ENCODE measurements at regions not wholly inside any gene's neighbourhood (a gene's known extent, or its start where the extent isn't known, plus 50 kb on each side); places are given as distances from the start of the nearest gene placed in this dataset.
A peak's percentile ranks its signal among the peaks of the same experiment; 100 is the strongest.

- Mint-ChIP-seq H3K9me3 (no peaks in the 10 kb centered on the region), H3K27ac (no peak overlapping the region), H3K27me3 (peaks cover 9% of the 10 kb centered on the region), H3K4me3 (no peak overlapping the region), H3K4me1 (no peaks in the 10 kb centered on the region), H3K36me3 (ENCODE audit: low read depth) (no peaks in the 10 kb centered on the region)
- no peak for ATAC-seq (replicated peaks)
Observed at GRCh38 chr13:26980099-26981031, 191.2 kb downstream of the USP12 start.

GRCh38 chr13:26979334-26979733 lies 192.3 kb downstream of the USP12 start:
- H3K9me3 Mint-ChIP-seq, result no peaks in the 10 kb centered on the region
- H3K36me3 Mint-ChIP-seq (ENCODE audit: low read depth), result no peaks in the 10 kb centered on the region
- no peak for ATAC-seq (replicated peaks)

DNA sequence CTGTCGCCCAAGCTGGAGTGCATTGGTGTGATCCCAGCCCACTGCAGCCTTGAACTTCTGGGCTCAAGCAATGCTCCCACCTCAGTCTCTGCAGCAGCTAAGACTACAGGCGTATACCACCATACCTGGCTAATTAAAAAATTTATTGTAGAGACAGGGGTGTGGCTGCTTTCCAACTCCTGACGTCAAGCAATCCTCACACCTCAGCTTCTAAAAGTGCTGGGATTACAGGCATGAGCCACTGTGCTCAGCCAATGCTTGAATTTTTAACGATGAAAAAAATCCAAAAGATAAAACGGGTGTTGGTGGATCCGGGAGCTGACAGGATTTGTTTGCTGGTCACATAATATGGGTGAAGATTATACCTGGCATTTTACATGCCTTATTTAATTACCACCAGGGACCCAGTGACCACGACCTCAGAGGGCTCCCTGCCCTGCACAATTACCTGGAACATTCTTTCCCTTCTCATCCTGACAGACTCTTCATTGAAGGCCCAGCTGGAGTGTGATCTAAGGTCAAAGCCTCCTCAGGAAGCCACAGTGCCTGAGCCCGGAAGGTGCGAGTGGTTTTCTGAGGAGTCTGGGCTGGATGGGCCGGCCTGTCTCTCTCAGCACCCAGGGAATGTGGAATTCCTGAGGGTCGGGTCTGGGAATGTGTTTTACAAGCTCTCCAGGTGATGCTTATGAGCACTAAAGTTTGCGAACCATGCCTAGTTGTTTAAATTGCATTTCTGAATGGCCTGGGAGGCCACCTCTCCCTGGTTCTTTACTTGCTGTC lies 193.3 kb downstream of the USP12 start:
- H3K9me3 Mint-ChIP-seq, result no peaks in the 10 kb centered on the region
- H3K36me3 Mint-ChIP-seq (ENCODE audit: low read depth), result no peaks in the 10 kb centered on the region
- H3K27me3 Mint-ChIP-seq, result peaks cover 9% of the 10 kb centered on the region
- no peak for ATAC-seq (replicated peaks)
- H3K27ac Mint-ChIP-seq, result no peak overlapping the region
- H3K4me1 Mint-ChIP-seq, result no peaks in the 10 kb centered on the region
- H3K4me3 Mint-ChIP-seq, result no peak overlapping the region

More at GRCh38 chr13:26979334-26979733, 192.3 kb downstream of the USP12 start:
- Mint-ChIP-seq H3K4me3 (no peak overlapping the region), H3K4me1 (no peaks in the 10 kb centered on the region), H3K27ac (no peak overlapping the region), H3K27me3 (peaks cover 9% of the 10 kb centered on the region)

- Mint-ChIP-seq H3K27ac (no peak overlapping the region), H3K27me3 (peaks cover 9% of the 10 kb centered on the region), H3K4me3 (no peak overlapping the region), H3K9me3 (no peaks in the 10 kb centered on the region), H3K36me3 (ENCODE audit: low read depth) (no peaks in the 10 kb centered on the region), H3K4me1 (no peaks in the 10 kb centered on the region)
- ATAC-seq (replicated peaks), result no peak
Observed at GRCh38 chr13:26977541-26977940, 194.1 kb downstream of the USP12 start.

DNA sequence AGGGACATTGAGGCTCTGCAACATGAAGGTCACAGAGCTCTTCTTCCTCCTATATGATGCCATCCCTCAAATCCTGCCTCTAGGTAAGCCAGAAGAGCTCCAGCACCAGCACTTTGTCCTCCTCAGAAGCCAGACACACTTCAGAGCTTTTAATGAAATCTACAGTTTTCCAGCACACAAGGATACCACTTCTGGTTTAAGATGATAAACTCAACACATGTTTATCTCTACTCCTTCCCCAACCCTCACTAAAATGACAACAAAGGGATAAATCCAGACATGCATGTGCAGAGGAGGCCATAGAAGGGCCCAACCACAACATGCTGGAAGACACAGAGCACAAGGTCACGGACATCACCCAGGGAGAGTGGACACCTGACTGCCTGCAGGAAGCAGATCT lies 195.3 kb downstream of the USP12 start:
- Mint-ChIP-seq H3K27me3 (peaks cover 9% of the 10 kb centered on the region), H3K4me3 (no peak overlapping the region), H3K4me1 (no peaks in the 10 kb centered on the region), H3K27ac (no peak overlapping the region), H3K9me3 (no peaks in the 10 kb centered on the region), H3K36me3 (ENCODE audit: low read depth) (no peaks in the 10 kb centered on the region)
- ATAC-seq (replicated peaks), result no peak

- Mint-ChIP-seq H3K27me3 (peaks cover 3% of the 10 kb centered on the region), H3K36me3 (ENCODE audit: low read depth) (no peaks in the 10 kb centered on the region), H3K27ac (no peak overlapping the region), H3K4me1 (no peaks in the 10 kb centered on the region), H3K4me3 (no peak overlapping the region), H3K9me3 (no peaks in the 10 kb centered on the region)
- no peak for ATAC-seq (replicated peaks)
Observed at GRCh38 chr13:26973946-26974345, 197.7 kb downstream of the USP12 start.

- H3K4me3 Mint-ChIP-seq, result no peak overlapping the region
- H3K4me1 Mint-ChIP-seq, result no peaks in the 10 kb centered on the region
- H3K27me3 Mint-ChIP-seq, result no peaks in the 10 kb centered on the region
- ATAC-seq (replicated peaks), result no peak
- no peaks in the 10 kb centered on the region for H3K9me3 Mint-ChIP-seq
- no peak overlapping the region for H3K27ac Mint-ChIP-seq
- no peaks in the 10 kb centered on the region for H3K36me3 Mint-ChIP-seq (ENCODE audit: low read depth)
Observed at GRCh38 chr13:26973295-26973694, 198.3 kb downstream of the USP12 start.

DNA sequence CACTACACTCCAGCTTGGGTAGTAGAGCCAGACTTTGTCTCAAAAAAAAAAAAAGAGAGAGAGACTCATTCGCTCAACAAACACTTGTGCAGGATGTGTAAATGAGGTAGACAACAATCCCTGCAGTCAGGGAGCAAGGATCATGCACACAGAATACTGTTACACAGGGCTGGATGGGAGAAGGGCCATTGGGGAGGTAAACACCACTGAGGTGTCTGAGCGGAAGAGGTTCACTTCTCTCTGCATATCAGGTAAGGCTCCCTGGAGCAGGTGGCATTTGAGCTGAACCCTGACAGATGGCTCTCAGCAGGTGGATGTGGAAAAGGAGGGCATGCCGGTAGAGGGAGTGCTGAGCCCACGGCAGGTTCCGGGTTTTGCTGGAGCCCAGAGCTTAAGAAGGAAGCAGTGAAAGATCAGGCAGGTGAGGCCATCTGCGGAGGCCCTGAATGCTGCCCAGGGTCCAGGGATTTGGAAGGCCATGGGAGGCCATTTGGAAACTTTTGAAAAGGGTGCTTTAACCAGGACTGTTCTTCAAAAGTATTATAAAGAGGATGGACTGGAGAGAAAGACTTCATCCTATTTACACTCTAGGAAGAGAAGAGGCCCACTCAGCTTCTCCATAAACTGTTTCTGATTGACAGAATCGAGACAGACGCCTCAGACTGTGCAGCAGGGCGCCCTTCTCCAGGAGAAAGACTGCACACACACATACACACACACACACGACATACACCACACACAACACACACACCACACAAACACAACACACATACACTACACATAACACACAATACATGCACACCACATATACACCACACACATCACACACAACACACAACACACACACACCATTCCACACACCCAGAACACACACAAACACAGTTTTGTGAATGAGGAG lies 199.4 kb downstream of the USP12 start:
- H3K36me3 Mint-ChIP-seq (ENCODE audit: low read depth), result no peaks in the 10 kb centered on the region
- H3K9me3 Mint-ChIP-seq, result no peaks in the 10 kb centered on the region
- peak; percentile 70 for ATAC-seq (replicated peaks)
- H3K27me3 Mint-ChIP-seq, result no peaks in the 10 kb centered on the region
- H3K27ac Mint-ChIP-seq, result no peak overlapping the region
- no peaks in the 10 kb centered on the region for H3K4me1 Mint-ChIP-seq
- H3K4me3 Mint-ChIP-seq, result no peak overlapping the region

DNA sequence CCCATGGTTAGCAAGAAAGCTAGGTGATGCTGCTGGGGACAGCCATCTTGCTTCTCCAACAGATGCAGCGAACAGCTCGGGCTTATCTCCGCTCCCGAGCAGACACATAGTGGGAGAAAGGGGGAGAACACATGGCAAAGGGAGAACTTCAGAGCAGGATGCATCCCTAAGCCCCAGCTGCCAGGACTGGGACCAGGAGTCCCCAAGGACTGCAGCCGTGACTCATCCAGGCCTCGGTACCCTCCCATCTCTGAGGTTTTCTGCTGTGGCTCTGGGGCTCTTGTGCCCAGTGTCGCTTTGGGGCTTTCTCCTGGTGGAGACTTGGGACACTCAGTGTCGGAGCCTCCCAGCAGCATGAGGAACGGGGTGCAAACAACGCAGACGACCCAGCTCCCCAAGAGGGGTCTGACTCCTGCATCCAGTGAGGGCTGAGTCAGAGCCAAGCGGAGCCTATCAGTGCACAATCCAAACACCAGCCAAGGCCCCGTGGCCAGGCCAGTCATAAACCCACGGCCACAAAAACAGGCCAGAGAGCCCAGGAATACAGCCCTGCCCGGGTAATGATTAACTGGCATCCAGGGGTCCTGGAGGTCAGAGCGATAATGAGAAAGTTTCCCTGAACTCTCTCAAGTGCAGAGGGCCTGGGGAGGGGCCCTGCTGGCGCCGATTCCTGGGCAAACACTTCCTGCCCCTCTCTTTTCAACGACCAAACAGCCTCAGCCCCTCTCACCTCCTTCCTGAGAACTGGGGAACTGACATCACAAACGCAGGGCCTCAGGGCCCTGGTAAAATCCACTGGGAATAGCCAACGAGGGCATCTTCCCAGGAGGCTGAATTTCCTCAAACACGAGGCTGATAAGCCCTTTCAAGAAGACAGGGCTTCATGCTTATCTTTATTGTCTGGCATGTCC lies 202.9 kb downstream of the USP12 start:
- no peak overlapping the region for H3K4me3 Mint-ChIP-seq
- H3K36me3 Mint-ChIP-seq (ENCODE audit: low read depth), result no peaks in the 10 kb centered on the region
- no peak overlapping the region for H3K27ac Mint-ChIP-seq
- H3K9me3 Mint-ChIP-seq, result no peaks in the 10 kb centered on the region
- H3K27me3 Mint-ChIP-seq, result no peaks in the 10 kb centered on the region
- no peak for ATAC-seq (replicated peaks)
- H3K4me1 Mint-ChIP-seq, result no peaks in the 10 kb centered on the region

DNA sequence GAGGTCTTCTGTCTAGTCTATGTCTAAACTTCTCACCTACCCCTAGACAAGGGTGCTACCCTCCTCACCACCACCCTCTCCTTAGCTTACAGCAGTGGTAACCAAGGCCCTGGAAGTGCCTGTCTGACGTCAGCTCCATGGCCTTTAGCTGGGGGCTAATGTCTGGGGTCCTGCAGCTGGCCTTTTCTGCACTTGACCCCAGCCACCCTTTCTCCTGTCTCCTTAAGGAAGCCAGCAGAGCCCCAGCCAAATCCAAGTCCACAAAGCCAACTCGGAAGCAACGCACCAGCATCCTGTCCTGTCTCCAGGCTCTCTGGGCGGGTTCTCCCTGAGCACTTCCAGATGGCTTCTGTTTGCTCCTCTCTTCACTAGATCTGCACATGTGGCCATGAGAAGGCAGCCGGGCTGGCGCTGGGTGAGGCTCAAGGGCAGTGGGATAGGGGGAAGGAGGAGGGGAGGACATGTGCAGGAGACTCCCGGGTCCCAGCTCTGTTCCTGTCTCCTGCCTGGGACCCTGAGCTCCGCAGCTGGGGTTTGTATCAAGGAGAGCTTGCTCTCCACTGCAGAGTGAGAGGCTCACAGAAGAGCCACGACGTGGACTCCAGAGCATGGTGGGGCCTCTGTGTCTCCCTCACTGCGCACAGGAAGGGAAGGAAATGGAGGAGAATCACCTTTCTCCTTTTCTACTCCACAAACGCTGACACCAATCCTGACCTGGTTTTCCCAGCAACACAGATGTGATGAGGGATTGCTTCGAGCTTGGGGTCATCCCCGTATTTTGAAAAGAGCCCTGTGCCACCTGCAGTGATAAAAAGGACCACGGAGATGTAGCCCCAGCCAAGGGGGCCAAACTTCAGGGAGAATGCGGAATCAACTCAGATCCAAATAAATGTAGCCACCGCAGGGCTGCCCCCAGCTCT lies 204.2 kb downstream of the USP12 start:
- H3K27me3 Mint-ChIP-seq, result no peaks in the 10 kb centered on the region
- no peaks in the 10 kb centered on the region for H3K36me3 Mint-ChIP-seq (ENCODE audit: low read depth)
- H3K27ac Mint-ChIP-seq, result no peak overlapping the region
- H3K9me3 Mint-ChIP-seq, result no peaks in the 10 kb centered on the region
- H3K4me3 Mint-ChIP-seq, result no peak overlapping the region
- no peaks in the 10 kb centered on the region for H3K4me1 Mint-ChIP-seq
- no peak for ATAC-seq (replicated peaks)

GRCh38 chr13:26966701-26967080 lies 204.9 kb downstream of the USP12 start:
- Mint-ChIP-seq H3K27me3 (no peaks in the 10 kb centered on the region), H3K9me3 (no peaks in the 10 kb centered on the region), H3K36me3 (ENCODE audit: low read depth) (no peaks in the 10 kb centered on the region), H3K4me3 (no peak overlapping the region), H3K27ac (no peak overlapping the region), H3K4me1 (no peaks in the 10 kb centered on the region)
- ATAC-seq (replicated peaks), result no peak

- Mint-ChIP-seq H3K27me3 (peaks cover under 1% of the 10 kb centered on the region), H3K4me3 (no peak overlapping the region), H3K36me3 (ENCODE audit: low read depth) (no peaks in the 10 kb centered on the region), H3K9me3 (no peaks in the 10 kb centered on the region), H3K4me1 (no peaks in the 10 kb centered on the region), H3K27ac (no peak overlapping the region)
- ATAC-seq (replicated peaks), result no peak
Observed at GRCh38 chr13:26965952-26966700, 205.5 kb downstream of the USP12 start.

Data from activated T-helper 17 cell treated with anti-CD3 and anti-CD28 coated beads, Interleukin-2, amount 50 U/mL, for 72 hours (primary cell).